Esophagus squamous epithelium (tissue), 4 donors: ENCODE measurements at regions not wholly inside any gene's neighbourhood (a gene's known extent, or its start where the extent isn't known, plus 50 kb on each side); places are given as distances from the start of the nearest gene placed in this dataset.

ENCODE experiments used
- POLR2A ChIP-seq, 4 donors: fragments of 450-650 bp; IDR thresholded peaks; one replicate each; pipeline ENCODE4 v1.6.1; 2017; ENCODE audit warnings: antibody characterized with exemption in 4 of 4, mild to moderate bottlenecking in 4 of 4, moderate library complexity in 3 of 4
- TF ChIP-seq, protein P1 (sequence below), 6 experiments: fragments of 450-650 bp in 4 of 6; fragments of 200-600 bp in 2 of 6; sonication (generic) in 2 of 6; IDR thresholded peaks; one replicate each; pipeline ENCODE4 v1.5.1; 2016 to 2019; ENCODE audit warnings: antibody characterized with exemption in 6 of 6, mild to moderate bottlenecking in 4 of 6, moderate library complexity in 4 of 6

DNA sequence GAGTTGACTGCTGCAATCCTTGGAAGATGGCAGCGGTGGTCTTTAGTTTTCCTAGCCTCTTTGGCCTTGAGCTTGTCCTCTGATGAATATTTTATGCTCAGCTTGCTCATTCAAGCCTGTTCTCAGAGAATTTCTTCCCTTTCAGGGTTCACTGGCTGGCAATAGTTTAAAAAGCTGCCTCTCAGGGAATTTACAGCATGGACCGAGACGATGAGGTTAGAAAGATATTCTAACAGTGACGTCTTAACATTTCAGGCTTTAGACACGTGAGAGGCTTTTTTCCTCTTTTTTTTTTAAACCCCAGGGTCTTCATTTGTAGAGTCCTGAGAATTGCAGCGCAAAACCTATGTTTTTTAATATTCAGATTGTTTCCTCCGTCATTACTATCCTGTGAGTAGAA, 120.3 kb upstream of the CLSTN2 start:
- no peak for TF ChIP-seq POLR2A (IDR thresholded peaks at IDR 0.05)
- TF ChIP-seq, protein P1, sequence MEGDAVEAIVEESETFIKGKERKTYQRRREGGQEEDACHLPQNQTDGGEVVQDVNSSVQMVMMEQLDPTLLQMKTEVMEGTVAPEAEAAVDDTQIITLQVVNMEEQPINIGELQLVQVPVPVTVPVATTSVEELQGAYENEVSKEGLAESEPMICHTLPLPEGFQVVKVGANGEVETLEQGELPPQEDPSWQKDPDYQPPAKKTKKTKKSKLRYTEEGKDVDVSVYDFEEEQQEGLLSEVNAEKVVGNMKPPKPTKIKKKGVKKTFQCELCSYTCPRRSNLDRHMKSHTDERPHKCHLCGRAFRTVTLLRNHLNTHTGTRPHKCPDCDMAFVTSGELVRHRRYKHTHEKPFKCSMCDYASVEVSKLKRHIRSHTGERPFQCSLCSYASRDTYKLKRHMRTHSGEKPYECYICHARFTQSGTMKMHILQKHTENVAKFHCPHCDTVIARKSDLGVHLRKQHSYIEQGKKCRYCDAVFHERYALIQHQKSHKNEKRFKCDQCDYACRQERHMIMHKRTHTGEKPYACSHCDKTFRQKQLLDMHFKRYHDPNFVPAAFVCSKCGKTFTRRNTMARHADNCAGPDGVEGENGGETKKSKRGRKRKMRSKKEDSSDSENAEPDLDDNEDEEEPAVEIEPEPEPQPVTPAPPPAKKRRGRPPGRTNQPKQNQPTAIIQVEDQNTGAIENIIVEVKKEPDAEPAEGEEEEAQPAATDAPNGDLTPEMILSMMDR (IDR thresholded peaks at IDR 0.05), result no peak
